ENCODE measurements at regions not wholly inside any gene's neighbourhood (a gene's known extent, or its start where the extent isn't known, plus 50 kb on each side); places are given as distances from the start of the nearest gene placed in this dataset.
A peak's percentile ranks its signal among the peaks of the same experiment; 100 is the strongest.

GRCh38 chr2:161063946-161064306 is 96.3 kb upstream of the TANK start:
- TF ChIP-seq CTCF (IDR thresholded peaks at IDR 0.05) = peak; percentile 33

- no peak for TF ChIP-seq CTCF (IDR thresholded peaks at IDR 0.05)
These were observed 92.3 kb upstream of the TANK start for GRCh38 chr2:161067846-161068350.

- no peak for TF ChIP-seq CTCF (IDR thresholded peaks at IDR 0.05)
These were observed 91.6 kb upstream of the TANK start for GRCh38 chr2:161068670-161069069.

- TF ChIP-seq CTCF (IDR thresholded peaks at IDR 0.05) = no peak
These were observed 89.3 kb upstream of the TANK start for GRCh38 chr2:161070693-161071479.

GRCh38 chr2:161075701-161076100 is 84.5 kb upstream of the TANK start:
- TF ChIP-seq CTCF (IDR thresholded peaks at IDR 0.05) = no peak

- TF ChIP-seq CTCF (IDR thresholded peaks at IDR 0.05) = no peak
These were observed 83.3 kb upstream of the TANK start for GRCh38 chr2:161076936-161077335.

- TF ChIP-seq CTCF (IDR thresholded peaks at IDR 0.05) = no peak
These were observed 82.6 kb upstream of the TANK start for GRCh38 chr2:161077367-161078210.

All from LNCAP (cell line).